ENCODE measurements at regions not wholly inside any gene's neighbourhood (a gene's known extent, or its start where the extent isn't known, plus 50 kb on each side); places are given as distances from the start of the nearest gene placed in this dataset.

- TF ChIP-seq CTCF (conservative IDR thresholded peaks at IDR 0.05 in 1 of 2, IDR thresholded peaks at IDR 0.05 in 1 of 2; ENCODE audit: low read depth in 1 of 2, low read length in 2 of 2) (no peak), EZH2 (IDR thresholded peaks at IDR 0.05; ENCODE audit: low read length, missing control alignments) (no peak)
Measured at GRCh38 chr1:157277281-157277680, 139.1 kb upstream of the ETV3 start.

Measured in fibroblast of lung (primary cell).